ENCODE measurements at regions not wholly inside any gene's neighbourhood (a gene's known extent, or its start where the extent isn't known, plus 50 kb on each side); places are given as distances from the start of the nearest gene placed in this dataset.

GRCh38 chr3:147915057-147915456, 505.9 kb downstream of the ZIC1 start:
- no peak overlapping the region for H3K27ac ChIP-seq (ENCODE audit: low read length)
- no peak overlapping the region for H2AFZ ChIP-seq (ENCODE audit: low read depth, low read length)

GRCh38 chr3:147919496-147919895, 510.3 kb downstream of the ZIC1 start:
- H3K9me3 ChIP-seq (ENCODE audit: low read length) = no peaks in the 10 kb centered on the region
- H3K27me3 ChIP-seq (ENCODE audit: insufficient read depth, low read depth, low read length) = no peaks in the 10 kb centered on the region
- H3K4me2 ChIP-seq (ENCODE audit: low read length) = no peak overlapping the region
- no peak overlapping the region for H3K9ac ChIP-seq (ENCODE audit: low read length)
- no peaks in the 10 kb centered on the region for H4K20me1 ChIP-seq (ENCODE audit: insufficient read depth)
- no peak overlapping the region for H3K27ac ChIP-seq (ENCODE audit: low read length)
- no peaks in the 10 kb centered on the region for H3K36me3 ChIP-seq (ENCODE audit: insufficient read depth, low read length)
- no peak overlapping the region for H2AFZ ChIP-seq (ENCODE audit: low read depth, low read length)
- no peaks in the 10 kb centered on the region for H3K79me2 ChIP-seq (replicated peaks; ENCODE audit: insufficient read depth, low read length)
- no peaks in the 10 kb centered on the region for H3F3A ChIP-seq (ENCODE audit: insufficient read depth, low read length, poor library complexity, severe bottlenecking)
- H3K4me3 ChIP-seq (ENCODE audit: low read length) = no peak overlapping the region
- no peaks in the 10 kb centered on the region for H3K9me2 ChIP-seq (ENCODE audit: insufficient read depth, low read length)
- TF ChIP-seq SMC3 (conservative IDR thresholded peaks at IDR 0.05; ENCODE audit: poor library complexity) = no peak
- TF ChIP-seq CTCF (IDR thresholded peaks at IDR 0.05; ENCODE audit: poor library complexity, severe bottlenecking) = no peak
- TF ChIP-seq REST (IDR thresholded peaks at IDR 0.05; ENCODE audit: borderline replicate concordance) = no peak
- TF ChIP-seq RAD21 (conservative IDR thresholded peaks at IDR 0.05) = no peak
- no peak for TF ChIP-seq EZH2 (IDR thresholded peaks at IDR 0.05; ENCODE audit: borderline replicate concordance, insufficient read depth, low read length, poor library complexity, severe bottlenecking)
- TF ChIP-seq TAF1 (IDR thresholded peaks at IDR 0.05; ENCODE audit: low read depth) = no peak

More at GRCh38 chr3:147915057-147915456, 505.9 kb downstream of the ZIC1 start:
- TF ChIP-seq REST (IDR thresholded peaks at IDR 0.05; ENCODE audit: borderline replicate concordance) (no peak), SMC3 (conservative IDR thresholded peaks at IDR 0.05; ENCODE audit: poor library complexity) (no peak), MXI1 (conservative IDR thresholded peaks at IDR 0.05; ENCODE audit: poor library complexity, severe bottlenecking) (no peak), RAD21 (conservative IDR thresholded peaks at IDR 0.05) (no peak), EP300 (conservative IDR thresholded peaks at IDR 0.05; ENCODE audit: poor library complexity, severe bottlenecking) (no peak), EZH2 (IDR thresholded peaks at IDR 0.05; ENCODE audit: borderline replicate concordance, insufficient read depth, low read length, poor library complexity, severe bottlenecking) (no peak), TAF1 (IDR thresholded peaks at IDR 0.05; ENCODE audit: low read depth) (no peak), POLR2AphosphoS5 (IDR thresholded peaks at IDR 0.05) (no peak), CTCF (IDR thresholded peaks at IDR 0.05; ENCODE audit: poor library complexity, severe bottlenecking) (no peak)
- H4K20me1 ChIP-seq (ENCODE audit: insufficient read depth) = no peaks in the 10 kb centered on the region
- H3K4me2 ChIP-seq (ENCODE audit: low read length) = no peak overlapping the region
- H3K36me3 ChIP-seq (ENCODE audit: insufficient read depth, low read length) = no peaks in the 10 kb centered on the region
- H3K27me3 ChIP-seq (ENCODE audit: insufficient read depth, low read depth, low read length) = no peaks in the 10 kb centered on the region
- H3K9ac ChIP-seq (ENCODE audit: low read length) = no peak overlapping the region
- H3F3A ChIP-seq (ENCODE audit: insufficient read depth, low read length, poor library complexity, severe bottlenecking) = no peaks in the 10 kb centered on the region
- no peaks in the 10 kb centered on the region for H3K9me2 ChIP-seq (ENCODE audit: insufficient read depth, low read length)
- H3K4me3 ChIP-seq (ENCODE audit: low read length) = no peak overlapping the region
- H3K9me3 ChIP-seq (ENCODE audit: low read length) = no peaks in the 10 kb centered on the region
- no peaks in the 10 kb centered on the region for H3K79me2 ChIP-seq (replicated peaks; ENCODE audit: insufficient read depth, low read length)
